ENCODE measurements at regions not wholly inside any gene's neighbourhood (a gene's known extent, or its start where the extent isn't known, plus 50 kb on each side); places are given as distances from the start of the nearest gene placed in this dataset.

DNA sequence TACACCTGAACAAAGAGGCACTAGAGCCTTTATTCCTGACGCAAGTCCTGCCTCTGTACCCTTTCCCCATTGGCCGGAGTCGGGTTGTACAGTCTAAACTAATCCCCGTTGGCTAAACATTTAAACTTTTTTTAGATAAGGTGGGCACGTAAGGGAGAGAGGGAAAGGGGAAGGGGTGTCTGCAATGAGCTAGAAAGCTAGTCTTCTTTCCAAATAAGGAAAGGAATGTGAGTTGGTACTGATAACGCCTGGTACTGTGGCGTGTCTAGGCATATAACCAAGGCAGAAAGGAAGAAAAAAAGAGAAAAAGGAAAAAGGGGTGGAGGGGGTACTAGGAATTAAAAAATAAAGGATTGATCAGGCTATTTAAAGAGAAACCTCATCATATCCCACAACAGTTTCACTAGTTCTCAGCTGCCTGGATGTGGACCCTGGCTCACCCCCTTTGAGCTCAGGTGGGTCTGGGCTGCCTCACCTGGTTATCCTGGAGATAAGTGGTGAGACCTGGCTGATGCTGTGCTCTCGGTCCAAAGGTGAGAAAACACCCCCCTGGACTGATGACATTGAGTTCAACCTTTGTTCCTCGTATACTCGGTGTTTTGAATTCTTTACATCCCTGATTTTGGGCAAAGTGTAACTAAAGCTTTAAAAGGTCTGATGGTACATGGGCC lies 90.9 kb upstream of the EEF2KMT start:
- intact Hi-C loops (cut with DNase I), result no loop called here
- WGBS, 4 donors, result 29 to 38% (median 31%) methylated on average over 10 of the region's 10 CpGs
- TF ChIP-seq POLR2A (IDR thresholded peaks at IDR 0.05), result no peak
- TF ChIP-seq, protein P1, sequence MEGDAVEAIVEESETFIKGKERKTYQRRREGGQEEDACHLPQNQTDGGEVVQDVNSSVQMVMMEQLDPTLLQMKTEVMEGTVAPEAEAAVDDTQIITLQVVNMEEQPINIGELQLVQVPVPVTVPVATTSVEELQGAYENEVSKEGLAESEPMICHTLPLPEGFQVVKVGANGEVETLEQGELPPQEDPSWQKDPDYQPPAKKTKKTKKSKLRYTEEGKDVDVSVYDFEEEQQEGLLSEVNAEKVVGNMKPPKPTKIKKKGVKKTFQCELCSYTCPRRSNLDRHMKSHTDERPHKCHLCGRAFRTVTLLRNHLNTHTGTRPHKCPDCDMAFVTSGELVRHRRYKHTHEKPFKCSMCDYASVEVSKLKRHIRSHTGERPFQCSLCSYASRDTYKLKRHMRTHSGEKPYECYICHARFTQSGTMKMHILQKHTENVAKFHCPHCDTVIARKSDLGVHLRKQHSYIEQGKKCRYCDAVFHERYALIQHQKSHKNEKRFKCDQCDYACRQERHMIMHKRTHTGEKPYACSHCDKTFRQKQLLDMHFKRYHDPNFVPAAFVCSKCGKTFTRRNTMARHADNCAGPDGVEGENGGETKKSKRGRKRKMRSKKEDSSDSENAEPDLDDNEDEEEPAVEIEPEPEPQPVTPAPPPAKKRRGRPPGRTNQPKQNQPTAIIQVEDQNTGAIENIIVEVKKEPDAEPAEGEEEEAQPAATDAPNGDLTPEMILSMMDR (IDR thresholded peaks at IDR 0.05), result no peak
- no peaks in the 10 kb centered on the region for H3K27me3 ChIP-seq
- no peaks in the 10 kb centered on the region for H3K9me3 ChIP-seq
- ATAC-seq (no peak), DNase-seq (no peak)
- no peaks in the 10 kb centered on the region for H3K36me3 ChIP-seq
- H3K4me3 ChIP-seq, result no peak overlapping the region
- H3K27ac ChIP-seq, result no peak overlapping the region
- no peaks in the 10 kb centered on the region for H3K4me1 ChIP-seq

DNA sequence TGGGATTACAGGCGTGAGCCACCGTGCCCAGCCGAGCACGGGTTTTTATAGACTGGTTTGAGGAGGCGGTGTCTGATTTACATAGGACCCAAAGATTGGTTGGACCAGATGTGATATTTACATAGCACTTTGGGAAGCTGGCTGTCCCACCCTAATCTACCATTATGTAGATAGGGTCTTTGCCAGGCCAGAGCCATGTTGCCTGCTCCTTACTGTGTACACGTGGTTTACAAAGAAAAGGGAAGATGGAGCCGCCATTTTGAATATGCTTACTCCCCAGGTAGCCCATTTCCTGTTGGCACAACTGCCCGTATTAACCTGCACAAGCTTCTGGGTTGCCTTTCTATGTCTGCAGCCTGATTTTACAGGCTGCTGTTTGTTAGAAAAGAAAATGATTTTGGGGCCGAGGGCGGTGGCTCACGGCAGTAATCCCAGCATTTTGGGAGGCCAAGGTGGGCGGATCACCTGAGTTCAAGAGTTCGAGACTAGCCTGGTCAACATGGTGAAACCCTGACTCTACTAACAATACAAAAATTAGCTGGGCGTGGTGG lies 89.9 kb upstream of the EEF2KMT start:
- Histone ChIP-seq H3K27me3 (no peaks in the 10 kb centered on the region), H3K27ac (no peak overlapping the region), H3K4me3 (no peak overlapping the region), H3K4me1 (no peaks in the 10 kb centered on the region), H3K36me3 (no peaks in the 10 kb centered on the region), H3K9me3 (peaks cover 0 to under 1% (median 0%) of the 10 kb centered on the region in 12 donors)
- TF ChIP-seq, protein P1 (IDR thresholded peaks at IDR 0.05), result no peak
- TF ChIP-seq POLR2A (IDR thresholded peaks at IDR 0.05), result no peak
- intact Hi-C loops (cut with DNase I), result no loop called here
- DNase-seq (no peak), ATAC-seq (no peak)
- WGBS, 4 donors, result 84 to 94% (median 90%) methylated on average over 14 of the region's 14 CpGs

DNA sequence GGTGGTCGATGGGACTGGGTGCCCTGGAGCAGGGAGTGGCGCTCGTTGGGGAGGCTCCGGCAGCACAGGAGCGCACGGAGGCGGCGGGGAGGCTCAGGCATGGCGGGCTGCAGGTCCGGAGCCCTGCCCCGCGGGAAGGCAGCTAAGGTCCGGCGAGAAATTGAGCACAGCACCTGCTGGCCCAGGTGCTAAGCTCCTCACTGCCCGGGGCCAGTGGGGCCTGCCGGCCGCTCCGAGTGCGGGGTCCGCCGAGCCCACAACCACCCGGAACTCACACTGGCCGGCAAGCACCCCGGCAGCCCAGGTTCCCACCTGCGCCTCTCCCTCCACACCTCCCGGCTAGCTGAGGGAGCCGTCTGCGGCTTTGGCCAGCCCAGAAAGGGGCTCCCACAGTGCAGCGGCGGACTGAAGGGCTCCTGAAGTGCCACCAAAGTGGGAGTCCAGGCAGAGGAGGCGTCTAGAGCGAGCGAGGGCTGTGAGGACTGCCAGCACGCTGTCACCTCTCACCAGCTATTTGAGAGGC lies 88.8 kb upstream of the EEF2KMT start:
- intact Hi-C loops (cut with DNase I), result no loop called here
- H3K4me3 ChIP-seq, result no peak overlapping the region
- TF ChIP-seq, protein P1 (IDR thresholded peaks at IDR 0.05), result no peak
- TF ChIP-seq POLR2A (IDR thresholded peaks at IDR 0.05), result no peak
- H3K4me1 ChIP-seq, result no peaks in the 10 kb centered on the region
- no peak for ATAC-seq
- H3K27ac ChIP-seq, result no peak overlapping the region
- peaks cover 0 to 4% (median 0%) of the 10 kb centered on the region in 12 donors for H3K9me3 ChIP-seq
- no peaks in the 10 kb centered on the region for H3K27me3 ChIP-seq
- DNase-seq, result no peak
- WGBS, 4 donors, result 91 to 96% (median 95%) methylated on average over 23 to 34 of the region's 34 CpGs
- no peaks in the 10 kb centered on the region for H3K36me3 ChIP-seq

- ATAC-seq, result no peak
- H3K9me3 ChIP-seq, result peaks cover 0 to 12% (median 0%) of the 10 kb centered on the region in 12 donors
- DNase-seq, result no peak
- H3K27ac ChIP-seq, result no peak overlapping the region
- no peak overlapping the region for H3K4me3 ChIP-seq
- H3K4me1 ChIP-seq, result no peaks in the 10 kb centered on the region
- H3K27me3 ChIP-seq, result no peaks in the 10 kb centered on the region
- TF ChIP-seq, protein P1 (IDR thresholded peaks at IDR 0.05), result no peak
- no peak for TF ChIP-seq POLR2A (IDR thresholded peaks at IDR 0.05)
- 23 to 39% (median 30%) methylated on average over 4 of the region's 4 CpGs for WGBS, 4 donors
- intact Hi-C loops (cut with DNase I), result no loop called here
- no peaks in the 10 kb centered on the region for H3K36me3 ChIP-seq
These were observed 78.9 kb upstream of the EEF2KMT start for GRCh38 chr16:5176505-5176904.

Measured in heart left ventricle (tissue), 16 donors.